K562 (cell line): ENCODE measurements at regions not wholly inside any gene's neighbourhood (a gene's known extent, or its start where the extent isn't known, plus 50 kb on each side); places are given as distances from the start of the nearest gene placed in this dataset.

Experiments
- BRF1 ChIP-seq: IDR thresholded peaks from 3 replicates; pipeline ENCODE4 v1.6.1; 2011; ENCODE audit warnings: borderline replicate concordance, mild to moderate bottlenecking; ENCODE audit not compliant: insufficient read length; ENCODE audit errors: extremely low read depth
- CCAR2 ChIP-seq: fragments of 200-400 bp; formaldehyde crosslinking; IDR thresholded peaks from 2 replicates; pipeline ENCODE4 v1.6.1; 2017; ENCODE audit warnings: mild to moderate bottlenecking, low read depth, low read length
- HMGXB4 ChIP-seq: sonication (generic); formaldehyde crosslinking; IDR thresholded peaks from 2 replicates; pipeline ENCODE4 v1.8.1; 2023; ENCODE audit warnings: mild to moderate bottlenecking, missing genetic modification reagents
- SMARCA4 ChIP-seq: fragments of 450-650 bp; IDR thresholded peaks from 2 replicates; pipeline ENCODE4 v1.6.1; 2016
- SMARCC2 ChIP-seq: fragments of 450-650 bp; IDR thresholded peaks from 2 replicates; pipeline ENCODE4 v1.6.1; 2017; ENCODE audit warnings: antibody characterized with exemption, moderate library complexity, mild to moderate bottlenecking, low read depth
- TAF1 ChIP-seq: IDR thresholded peaks from 2 replicates; pipeline ENCODE4 v1.6.1; 2011; ENCODE audit warnings: mild to moderate bottlenecking, low read length, moderate library complexity; ENCODE audit not compliant: insufficient read depth, control insufficient read depth, severe bottlenecking; ENCODE audit errors: extremely low read depth
- VEZF1 ChIP-seq: fragments of 200-800 bp; sonication (Bioruptor generic); IDR thresholded peaks from 2 replicates; pipeline ENCODE4 v1.6.1; 2017; ENCODE audit warnings: missing genetic modification characterization, missing compliant biosample characterization
- ZNF431 ChIP-seq: sonication (generic); formaldehyde crosslinking; IDR thresholded peaks from 2 replicates; pipeline ENCODE4 v1.8.0; 2022; ENCODE audit warnings: mild to moderate bottlenecking, missing genetic modification reagents
- TF ChIP-seq, protein P1 (sequence below), 3 experiments: IDR thresholded peaks in 2 of 3; conservative IDR thresholded peaks in 1 of 3; 2 replicates each; pipeline ENCODE4 v1.5.1; 2011 to 2012; ENCODE audit warnings: low read length in 3 of 3, mild to moderate bottlenecking in 3 of 3, control low read depth in 2 of 3, improper control_type of control experiment in 1 of 3, inconsistent platforms in 1 of 3, low read depth in 1 of 3, mixed read lengths in 1 of 3, moderate library complexity in 1 of 3; ENCODE audit not compliant: insufficient read depth in 2 of 3

DNA sequence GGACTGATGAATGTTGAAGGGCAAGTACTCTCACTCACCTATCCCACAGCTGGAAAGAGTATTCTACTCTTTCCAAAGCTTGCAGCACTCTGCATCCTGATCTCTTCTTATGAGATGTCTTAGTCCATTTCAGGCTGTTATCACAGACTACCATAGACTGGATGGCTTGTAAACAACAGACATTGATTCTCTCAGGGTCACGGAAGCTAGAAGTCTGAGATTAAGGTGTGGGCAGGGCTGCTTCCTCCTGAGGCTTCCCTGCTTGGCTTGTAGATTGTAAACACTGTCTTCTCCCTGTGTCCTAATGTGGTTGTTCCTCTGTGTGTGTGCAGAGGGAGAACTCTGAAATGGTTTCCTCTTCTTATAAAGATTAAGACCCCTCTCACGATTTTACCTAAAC is 131.2 kb downstream of the MXRA5 start:
- TF ChIP-seq SMARCC2 (no peak), ZNF431 (no peak), TAF1 (no peak), VEZF1 (no peak), SMARCA4 (no peak), HMGXB4 (CRISPR knock-in tag) (no peak), BRF1 (no peak), CCAR2 (no peak)
- TF ChIP-seq, protein P1, sequence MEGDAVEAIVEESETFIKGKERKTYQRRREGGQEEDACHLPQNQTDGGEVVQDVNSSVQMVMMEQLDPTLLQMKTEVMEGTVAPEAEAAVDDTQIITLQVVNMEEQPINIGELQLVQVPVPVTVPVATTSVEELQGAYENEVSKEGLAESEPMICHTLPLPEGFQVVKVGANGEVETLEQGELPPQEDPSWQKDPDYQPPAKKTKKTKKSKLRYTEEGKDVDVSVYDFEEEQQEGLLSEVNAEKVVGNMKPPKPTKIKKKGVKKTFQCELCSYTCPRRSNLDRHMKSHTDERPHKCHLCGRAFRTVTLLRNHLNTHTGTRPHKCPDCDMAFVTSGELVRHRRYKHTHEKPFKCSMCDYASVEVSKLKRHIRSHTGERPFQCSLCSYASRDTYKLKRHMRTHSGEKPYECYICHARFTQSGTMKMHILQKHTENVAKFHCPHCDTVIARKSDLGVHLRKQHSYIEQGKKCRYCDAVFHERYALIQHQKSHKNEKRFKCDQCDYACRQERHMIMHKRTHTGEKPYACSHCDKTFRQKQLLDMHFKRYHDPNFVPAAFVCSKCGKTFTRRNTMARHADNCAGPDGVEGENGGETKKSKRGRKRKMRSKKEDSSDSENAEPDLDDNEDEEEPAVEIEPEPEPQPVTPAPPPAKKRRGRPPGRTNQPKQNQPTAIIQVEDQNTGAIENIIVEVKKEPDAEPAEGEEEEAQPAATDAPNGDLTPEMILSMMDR (IDR thresholded peaks at IDR 0.05 in 2 of 3, conservative IDR thresholded peaks at IDR 0.05 in 1 of 3; ENCODE audit: insufficient read depth in 2 of 3, low read depth in 1 of 3, low read length in 3 of 3) = no peak
